Smooth muscle cell (in vitro differentiated cells): ENCODE measurements at regions not wholly inside any gene's neighbourhood (a gene's known extent, or its start where the extent isn't known, plus 50 kb on each side); places are given as distances from the start of the nearest gene placed in this dataset.

ENCODE experiments used
- DNase-seq: peaks from one replicate; lab custom pipeline; 2025; ENCODE audit not compliant: unreplicated experiment; lab: John Stamatoyannopoulos, UW
- H2AFZ ChIP-seq: fragments of 200-600 bp; sonication (generic); 2 replicates; pipeline ENCODE4 v1.6.0; 2016; ENCODE audit warnings: antibody characterized with exemption, low read depth, mild to moderate bottlenecking
- H3F3A ChIP-seq: fragments of 200-600 bp; sonication (generic); 2 replicates; pipeline ENCODE4 v1.6.0; 2017; ENCODE audit warnings: antibody characterized with exemption, low read depth
- H3K27ac ChIP-seq: fragments of 200-600 bp; sonication (generic); 2 replicates; pipeline ENCODE4 v1.5.1; 2016; ENCODE audit warnings: low read depth, mild to moderate bottlenecking
- H3K27me3 ChIP-seq: fragments of 200-600 bp; sonication (generic); 2 replicates; pipeline ENCODE4 v1.6.1; 2016; ENCODE audit warnings: low read depth, mild to moderate bottlenecking
- H3K36me3 ChIP-seq: fragments of 200-600 bp; sonication (generic); 2 replicates; pipeline ENCODE4 v1.5.1; 2016; ENCODE audit warnings: low read depth
- H3K4me1 ChIP-seq: fragments of 200-600 bp; sonication (generic); 2 replicates; pipeline ENCODE4 v1.5.1; 2016; ENCODE audit warnings: low read depth
- H3K4me2 ChIP-seq: fragments of 200-600 bp; sonication (generic); 2 replicates; pipeline ENCODE4 v1.6.0; 2016; ENCODE audit warnings: mild to moderate bottlenecking
- H3K4me3 ChIP-seq: fragments of 200-600 bp; sonication (generic); 2 replicates; pipeline ENCODE4 v1.5.1; 2016; ENCODE audit warnings: mild to moderate bottlenecking
- H3K79me2 ChIP-seq: fragments of 200-600 bp; sonication (generic); 2 replicates; pipeline ENCODE4 v1.6.0; 2016; ENCODE audit warnings: low read depth, mild to moderate bottlenecking
- H3K9ac ChIP-seq: fragments of 200-600 bp; sonication (generic); 2 replicates; pipeline ENCODE4 v1.6.0; 2016; ENCODE audit warnings: low read depth
- H3K9me3 ChIP-seq: fragments of 200-600 bp; sonication (generic); replicated peaks from 2 replicates; pipeline ENCODE4 v1.5.1; 2016; ENCODE audit warnings: low read depth
- H4K20me1 ChIP-seq: fragments of 200-600 bp; sonication (generic); 2 replicates; pipeline ENCODE4 v1.6.0; 2016; ENCODE audit warnings: low read depth
- WGBS: methylation state at CpG from one replicate; pipeline ENCODE4 v1.1.7; 2016; ENCODE audit warnings: low lambda C conversion rate; 5-methylcytosine and 5-hydroxymethylcytosine counted together
- TF ChIP-seq, protein P1 (sequence below): fragments of 200-600 bp; sonication (generic); IDR thresholded peaks from 2 replicates; pipeline ENCODE4 v1.5.1; 2017; ENCODE audit warnings: borderline replicate concordance, mild to moderate bottlenecking, antibody characterized with exemption; ENCODE audit not compliant: insufficient read depth, poor library complexity, severe bottlenecking

DNA sequence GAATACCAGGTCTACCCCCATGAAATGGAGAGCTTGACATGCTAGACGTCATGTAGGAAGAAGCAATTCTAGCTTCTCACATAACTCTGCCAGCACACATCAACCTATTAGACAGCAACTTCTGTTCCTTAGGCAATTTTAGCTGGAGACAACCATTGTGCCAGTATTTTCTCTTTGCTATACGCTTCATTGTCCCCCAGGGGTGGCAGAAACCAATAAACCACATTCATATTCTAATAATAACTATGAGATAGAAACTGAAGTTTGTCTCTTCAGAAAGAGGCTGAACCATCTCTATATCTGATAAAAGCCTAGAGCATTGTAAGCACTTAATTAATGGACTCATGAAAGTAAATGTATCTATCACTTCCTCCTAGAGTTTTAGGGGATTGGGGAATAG, 278.6 kb downstream of the FOXG1 start:
- no peaks in the 10 kb centered on the region for H3F3A ChIP-seq
- no peak overlapping the region for H2AFZ ChIP-seq
- H3K4me1 ChIP-seq = no peaks in the 10 kb centered on the region
- TF ChIP-seq, protein P1, sequence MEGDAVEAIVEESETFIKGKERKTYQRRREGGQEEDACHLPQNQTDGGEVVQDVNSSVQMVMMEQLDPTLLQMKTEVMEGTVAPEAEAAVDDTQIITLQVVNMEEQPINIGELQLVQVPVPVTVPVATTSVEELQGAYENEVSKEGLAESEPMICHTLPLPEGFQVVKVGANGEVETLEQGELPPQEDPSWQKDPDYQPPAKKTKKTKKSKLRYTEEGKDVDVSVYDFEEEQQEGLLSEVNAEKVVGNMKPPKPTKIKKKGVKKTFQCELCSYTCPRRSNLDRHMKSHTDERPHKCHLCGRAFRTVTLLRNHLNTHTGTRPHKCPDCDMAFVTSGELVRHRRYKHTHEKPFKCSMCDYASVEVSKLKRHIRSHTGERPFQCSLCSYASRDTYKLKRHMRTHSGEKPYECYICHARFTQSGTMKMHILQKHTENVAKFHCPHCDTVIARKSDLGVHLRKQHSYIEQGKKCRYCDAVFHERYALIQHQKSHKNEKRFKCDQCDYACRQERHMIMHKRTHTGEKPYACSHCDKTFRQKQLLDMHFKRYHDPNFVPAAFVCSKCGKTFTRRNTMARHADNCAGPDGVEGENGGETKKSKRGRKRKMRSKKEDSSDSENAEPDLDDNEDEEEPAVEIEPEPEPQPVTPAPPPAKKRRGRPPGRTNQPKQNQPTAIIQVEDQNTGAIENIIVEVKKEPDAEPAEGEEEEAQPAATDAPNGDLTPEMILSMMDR = no peak
- no peaks in the 10 kb centered on the region for H3K36me3 ChIP-seq
- DNase-seq = no peak
- no peaks in the 10 kb centered on the region for H3K79me2 ChIP-seq
- no peak overlapping the region for H3K4me2 ChIP-seq
- H4K20me1 ChIP-seq = no peaks in the 10 kb centered on the region
- H3K9ac ChIP-seq = no peak overlapping the region
- H3K9me3 ChIP-seq = peaks cover 2% of the 10 kb centered on the region
- H3K27me3 ChIP-seq = no peaks in the 10 kb centered on the region
- H3K27ac ChIP-seq = no peak overlapping the region
- H3K4me3 ChIP-seq = no peak overlapping the region
- 84% methylated on average over 2 of the region's 2 CpGs for WGBS

DNA sequence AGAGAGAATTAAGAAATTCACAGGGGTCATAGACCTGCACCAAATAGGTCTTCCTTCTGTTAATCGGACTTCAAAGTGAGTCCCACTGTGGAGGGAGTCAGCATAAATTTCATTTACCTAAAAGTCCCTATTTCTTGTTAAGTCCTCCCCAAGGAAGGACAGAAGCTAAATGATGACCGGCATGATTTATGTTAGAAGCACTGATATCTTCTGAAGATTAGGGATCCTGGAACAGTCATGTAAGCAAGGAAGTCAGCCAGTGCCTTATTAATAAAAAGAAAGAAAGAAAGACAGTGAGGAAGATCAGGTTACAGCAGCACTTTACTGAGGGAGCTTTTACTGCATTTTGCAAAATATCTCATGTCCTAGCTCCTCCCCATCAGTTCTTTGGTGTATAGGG, 287.5 kb downstream of the FOXG1 start:
- Histone ChIP-seq H3K9ac (no peak overlapping the region), H3K9me3 (peaks cover 3% of the 10 kb centered on the region), H3K4me1 (no peaks in the 10 kb centered on the region), H3K27ac (no peak overlapping the region), H3K4me2 (no peak overlapping the region), H3K36me3 (no peaks in the 10 kb centered on the region), H3K27me3 (no peaks in the 10 kb centered on the region), H4K20me1 (no peaks in the 10 kb centered on the region), H3F3A (no peaks in the 10 kb centered on the region), H3K4me3 (no peak overlapping the region), H3K79me2 (no peaks in the 10 kb centered on the region), H2AFZ (no peak overlapping the region)
- TF ChIP-seq, protein P1 = no peak
- 89% methylated on average over 2 of the region's 2 CpGs for WGBS
- DNase-seq = no peak

DNA sequence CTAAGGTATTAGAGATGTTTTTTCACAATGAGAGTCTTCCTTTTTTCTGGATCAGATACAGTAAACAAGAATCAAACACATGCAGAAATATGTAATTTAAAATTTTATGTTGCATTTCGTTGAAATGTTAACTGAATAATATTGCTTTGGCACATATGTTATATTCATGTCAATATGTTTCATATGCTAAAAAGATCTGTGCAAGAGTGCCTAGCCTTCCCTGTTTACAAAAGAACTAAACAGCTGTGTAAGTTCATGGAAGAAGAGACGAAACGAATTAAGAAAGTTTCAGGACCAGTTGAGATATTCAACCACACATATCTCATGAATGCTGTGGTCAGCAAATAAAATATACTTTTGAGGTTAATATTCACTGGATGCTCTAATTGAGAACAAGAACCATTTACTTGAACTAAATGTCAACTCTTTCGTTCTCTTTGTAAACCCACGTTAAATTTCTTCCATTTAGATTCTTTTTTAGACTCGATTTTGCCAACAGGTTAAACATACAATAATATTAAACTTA, 289.5 kb downstream of the FOXG1 start:
- Histone ChIP-seq H3K9ac (no peak overlapping the region), H3K9me3 (no peaks in the 10 kb centered on the region), H4K20me1 (no peaks in the 10 kb centered on the region), H3K36me3 (no peaks in the 10 kb centered on the region), H2AFZ (no peak overlapping the region), H3K4me1 (no peaks in the 10 kb centered on the region), H3K4me2 (no peak overlapping the region), H3K27ac (no peak overlapping the region), H3K4me3 (no peak overlapping the region), H3F3A (no peaks in the 10 kb centered on the region), H3K27me3 (no peaks in the 10 kb centered on the region), H3K79me2 (no peaks in the 10 kb centered on the region)
- TF ChIP-seq, protein P1 = no peak
- 75% methylated on average over 6 of the region's 6 CpGs for WGBS
- no peak for DNase-seq

DNA sequence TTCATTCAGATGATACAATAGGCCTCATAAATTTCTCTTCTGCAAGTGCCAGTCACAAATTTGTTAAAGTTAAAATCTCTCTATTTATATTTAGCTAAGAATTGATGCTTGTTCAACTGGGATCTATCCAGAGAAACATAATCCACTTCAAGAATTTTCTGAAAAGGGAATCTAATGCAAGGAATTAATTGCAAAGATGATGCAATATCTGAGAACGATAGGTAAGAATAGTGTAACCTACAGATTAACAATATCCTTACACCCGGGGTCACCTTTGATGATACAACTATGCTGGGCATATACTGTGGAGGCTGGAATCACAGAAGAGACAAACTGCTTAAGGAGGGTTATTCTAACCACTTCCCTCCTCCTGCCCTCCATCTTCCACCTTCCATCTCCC, 295.1 kb downstream of the FOXG1 start:
- no peaks in the 10 kb centered on the region for H3K27me3 ChIP-seq
- no peaks in the 10 kb centered on the region for H3F3A ChIP-seq
- H3K9me3 ChIP-seq = no peaks in the 10 kb centered on the region
- 83% methylated on average over 2 of the region's 2 CpGs for WGBS
- no peaks in the 10 kb centered on the region for H3K4me1 ChIP-seq
- TF ChIP-seq, protein P1 = no peak
- no peaks in the 10 kb centered on the region for H3K36me3 ChIP-seq
- H3K4me3 ChIP-seq = no peak overlapping the region
- H2AFZ ChIP-seq = no peak overlapping the region
- H3K27ac ChIP-seq = no peak overlapping the region
- DNase-seq = no peak
- H3K9ac ChIP-seq = no peak overlapping the region
- H3K4me2 ChIP-seq = no peak overlapping the region
- H4K20me1 ChIP-seq = no peaks in the 10 kb centered on the region
- no peaks in the 10 kb centered on the region for H3K79me2 ChIP-seq
